ENCODE measurements at regions not wholly inside any gene's neighbourhood (a gene's known extent, or its start where the extent isn't known, plus 50 kb on each side); places are given as distances from the start of the nearest gene placed in this dataset.

- no peak for DNase-seq
Observed at GRCh38 chr18:40016405-40016804, 1938.6 kb upstream of the PIK3C3 start.

- DNase-seq: no peak
Observed at GRCh38 chr18:40013001-40013609, 1941.9 kb upstream of the PIK3C3 start.

- DNase-seq: no peak
Observed at GRCh38 chr18:40011201-40011600, 1943.8 kb upstream of the PIK3C3 start.

DNA sequence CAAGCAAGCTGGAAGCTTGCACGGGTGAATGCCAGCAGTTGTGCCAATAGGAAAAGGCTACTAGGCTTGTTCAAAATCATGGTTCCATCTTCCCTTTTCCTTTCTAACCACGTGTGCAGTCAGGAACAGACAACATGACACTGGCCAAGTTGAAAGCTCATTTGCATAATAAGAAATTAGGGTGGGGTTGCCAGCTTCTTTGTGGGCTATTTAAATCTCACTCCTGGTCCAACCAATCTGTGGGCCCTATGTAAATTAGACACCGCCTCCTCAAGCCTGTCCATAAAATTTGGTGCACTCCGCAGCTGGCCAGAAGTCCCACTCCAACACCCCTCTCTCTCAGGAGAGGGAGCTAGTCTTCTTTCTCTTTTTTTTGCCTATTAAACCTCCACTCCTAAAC is 1948.4 kb upstream of the PIK3C3 start:
- no peak for DNase-seq

- no peak for DNase-seq
Observed at GRCh38 chr18:40004246-40004645, 1950.8 kb upstream of the PIK3C3 start.

DNA sequence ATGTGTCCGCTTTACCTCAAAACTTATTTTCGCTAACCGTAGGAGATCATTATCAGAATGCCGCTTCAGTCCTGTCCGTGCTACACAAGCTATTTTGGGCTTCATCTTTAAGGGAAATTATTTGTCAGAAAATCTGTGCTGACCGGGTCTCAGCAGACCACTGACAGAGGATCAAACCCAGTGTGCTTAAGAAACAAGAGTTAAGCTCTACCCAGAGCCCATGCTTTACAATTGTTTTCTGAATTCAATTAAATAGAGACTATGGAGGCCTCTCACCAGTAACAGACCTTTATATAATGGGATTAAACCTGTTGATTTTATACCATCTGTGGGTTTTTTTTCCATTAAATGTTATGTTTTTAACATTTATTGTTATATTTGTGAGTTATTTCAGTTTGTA is 1956.7 kb upstream of the PIK3C3 start:
- no peak for DNase-seq

DNA sequence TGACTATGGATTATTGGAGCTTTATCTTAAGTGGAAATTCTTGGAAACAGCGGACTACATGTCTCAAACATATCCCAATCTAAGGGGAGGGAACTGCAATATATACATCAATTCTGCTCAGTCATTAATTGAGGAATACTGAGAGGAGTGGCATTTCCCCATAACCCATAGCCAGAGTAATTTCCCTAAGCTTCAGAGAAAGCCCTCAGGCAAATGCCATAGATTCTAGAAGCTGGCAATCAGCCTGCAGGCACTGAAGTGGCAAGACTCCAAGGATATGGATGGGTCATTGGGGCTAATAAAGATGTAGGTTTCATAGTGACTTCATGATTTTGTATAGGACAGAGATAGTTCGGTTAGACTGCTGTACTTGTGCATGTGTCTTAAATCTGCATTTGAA is 1960.5 kb upstream of the PIK3C3 start:
- no peak for DNase-seq

- DNase-seq: no peak
Observed at GRCh38 chr18:39991696-39992265, 1963.3 kb upstream of the PIK3C3 start.

GRCh38 chr18:39990540-39990939 is 1964.5 kb upstream of the PIK3C3 start:
- no peak for DNase-seq

DNA sequence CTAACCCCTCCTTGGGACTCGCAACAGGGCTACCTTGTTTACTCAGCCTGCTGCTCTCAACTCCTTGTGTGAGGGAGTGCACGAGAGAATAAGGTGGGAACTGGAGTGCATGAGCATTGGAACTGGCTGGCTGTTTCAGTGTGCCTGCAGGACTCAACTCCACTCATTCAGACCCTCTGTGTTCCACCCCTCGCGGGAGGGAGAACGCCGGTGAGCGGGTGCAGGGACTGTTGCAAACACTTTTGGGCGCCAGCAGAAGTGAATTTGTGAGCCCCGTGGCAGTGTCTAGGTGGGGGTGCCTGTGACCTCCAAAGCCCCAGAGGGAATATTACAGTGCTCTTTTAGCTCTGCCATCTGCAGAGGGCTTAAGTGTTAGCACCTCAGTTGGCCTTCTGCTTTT is 1978.3 kb upstream of the PIK3C3 start:
- DNase-seq: no peak

- DNase-seq: no peak
Observed at GRCh38 chr18:39972521-39972920, 1982.5 kb upstream of the PIK3C3 start.

GRCh38 chr18:39969803-39970494 is 1985.1 kb upstream of the PIK3C3 start:
- no peak for DNase-seq

DNA sequence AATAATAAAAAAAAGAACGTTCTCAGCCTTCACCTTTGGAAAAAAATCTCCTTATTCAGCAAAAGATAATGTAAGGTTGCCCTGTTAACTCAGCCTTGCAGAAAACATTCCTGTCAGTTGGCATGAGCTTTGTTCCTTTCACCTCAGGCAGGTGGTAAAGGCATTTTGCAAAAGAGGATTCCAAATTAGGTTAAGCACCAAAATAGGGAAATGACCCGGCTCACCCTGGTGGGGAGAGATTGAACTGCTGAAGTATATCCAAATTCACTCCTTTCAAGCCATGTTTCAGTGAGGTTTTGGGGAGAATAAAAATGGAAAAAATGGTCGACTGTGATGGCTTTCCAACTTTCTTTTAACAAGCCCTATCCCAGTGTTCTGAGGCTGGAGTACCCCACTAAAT is 1988.8 kb upstream of the PIK3C3 start:
- no peak for DNase-seq

GRCh38 chr18:39962546-39962945 is 1992.5 kb upstream of the PIK3C3 start:
- no peak for DNase-seq

- no peak for DNase-seq
Observed at GRCh38 chr18:39960550-39960949, 1994.5 kb upstream of the PIK3C3 start.

DNA sequence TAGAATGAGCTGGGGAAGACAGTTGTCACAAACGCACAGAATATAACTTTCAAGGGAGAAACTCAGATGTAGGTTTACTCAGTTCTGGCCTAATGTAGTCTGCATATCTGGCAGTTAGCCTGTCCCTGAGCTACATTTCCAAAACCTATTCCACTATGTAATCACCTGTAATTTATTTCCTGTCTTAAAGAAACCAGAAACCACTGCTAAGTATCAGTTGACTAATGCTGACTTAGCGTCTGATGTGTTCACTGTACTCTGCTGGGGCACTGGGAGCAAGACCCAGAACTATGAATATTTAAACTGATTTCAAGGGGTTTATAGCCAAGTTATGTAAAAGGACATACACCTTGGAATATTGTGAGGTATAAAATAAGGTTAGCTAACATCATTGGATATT is 1995.2 kb upstream of the PIK3C3 start:
- no peak for DNase-seq

DNA sequence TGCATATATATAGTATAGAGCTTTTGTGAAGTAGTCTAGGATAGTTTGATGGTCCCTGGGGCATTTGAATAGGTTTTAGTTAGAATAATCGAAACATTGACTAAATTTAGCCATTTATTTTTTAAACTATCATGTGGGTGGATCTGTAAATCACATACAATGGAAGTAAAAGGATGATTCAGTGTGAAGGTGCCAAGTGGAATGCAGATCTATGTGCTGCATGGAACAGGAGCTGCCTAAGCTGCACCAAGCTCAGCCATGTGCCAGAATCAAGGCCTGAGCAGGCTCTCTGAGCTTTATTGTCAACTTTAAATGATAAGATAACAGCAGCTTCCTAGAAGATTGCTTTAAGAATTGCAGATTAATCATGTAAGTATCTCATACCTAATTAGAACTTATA is 1996.2 kb upstream of the PIK3C3 start:
- DNase-seq: no peak

DNA sequence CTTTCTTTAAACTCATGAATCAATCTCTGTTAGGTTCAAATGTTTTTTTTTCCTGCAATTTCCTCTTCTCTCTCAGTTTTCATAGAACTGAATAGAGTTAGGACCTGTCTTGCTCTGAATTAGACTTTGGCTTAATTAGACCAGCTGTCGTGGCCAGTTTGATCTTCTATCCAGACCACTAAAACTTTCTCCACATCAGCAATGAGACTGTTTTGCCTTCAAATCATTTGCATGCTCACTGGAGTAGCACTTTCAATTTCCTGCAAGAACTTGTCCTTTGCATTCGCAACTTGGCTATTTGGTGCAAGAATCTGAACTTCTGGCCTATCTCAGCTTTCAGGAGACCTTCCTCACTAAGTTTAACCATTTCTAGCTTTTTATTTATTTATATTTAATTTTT is 2002.2 kb upstream of the PIK3C3 start:
- DNase-seq: no peak

GRCh38 chr18:39951142-39951720 is 2003.8 kb upstream of the PIK3C3 start:
- DNase-seq: no peak

DNA sequence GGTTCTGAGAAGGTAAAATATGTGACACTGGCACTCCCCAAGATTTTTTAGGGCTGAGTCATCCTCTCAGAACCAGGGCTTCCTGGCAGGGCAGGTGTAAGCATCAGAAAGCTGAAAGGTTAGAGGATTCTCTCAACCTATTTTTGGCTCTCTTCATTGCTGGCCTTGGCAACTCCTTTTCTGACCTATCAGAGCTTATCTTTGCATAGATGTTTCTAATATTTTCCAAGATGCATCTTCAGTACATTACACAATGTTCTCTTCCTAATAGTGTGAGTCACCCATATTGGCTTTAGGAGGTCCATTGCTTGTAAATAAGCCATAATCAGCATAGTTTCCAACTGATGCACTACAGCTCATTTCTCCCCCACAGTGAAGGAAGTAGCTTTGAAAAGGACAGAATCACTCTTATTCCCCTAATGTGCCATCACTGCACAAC is 2008.4 kb upstream of the PIK3C3 start:
- no peak for DNase-seq

DNA sequence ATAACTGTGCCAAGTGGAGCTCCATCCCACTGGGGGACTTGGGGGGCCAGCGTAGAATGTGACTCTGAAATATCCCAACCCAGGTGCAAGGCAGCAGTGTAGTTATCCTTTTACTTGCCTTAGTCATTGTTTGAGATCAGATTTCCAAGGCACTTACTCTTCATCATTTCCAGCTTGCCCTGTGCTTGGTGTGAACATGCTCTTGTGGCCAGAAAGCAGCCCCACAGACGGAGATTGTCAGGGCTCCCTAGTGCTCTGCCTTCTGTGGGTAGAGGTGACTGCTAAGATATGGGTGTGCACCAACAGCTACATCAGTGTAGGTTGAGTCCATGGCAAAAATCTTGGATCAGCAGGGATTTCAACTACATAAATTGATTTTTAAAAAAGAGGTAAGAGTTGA is 2010.0 kb upstream of the PIK3C3 start:
- DNase-seq: no peak

- no peak for DNase-seq
Observed at GRCh38 chr18:39942702-39943101, 2012.3 kb upstream of the PIK3C3 start.

DNA sequence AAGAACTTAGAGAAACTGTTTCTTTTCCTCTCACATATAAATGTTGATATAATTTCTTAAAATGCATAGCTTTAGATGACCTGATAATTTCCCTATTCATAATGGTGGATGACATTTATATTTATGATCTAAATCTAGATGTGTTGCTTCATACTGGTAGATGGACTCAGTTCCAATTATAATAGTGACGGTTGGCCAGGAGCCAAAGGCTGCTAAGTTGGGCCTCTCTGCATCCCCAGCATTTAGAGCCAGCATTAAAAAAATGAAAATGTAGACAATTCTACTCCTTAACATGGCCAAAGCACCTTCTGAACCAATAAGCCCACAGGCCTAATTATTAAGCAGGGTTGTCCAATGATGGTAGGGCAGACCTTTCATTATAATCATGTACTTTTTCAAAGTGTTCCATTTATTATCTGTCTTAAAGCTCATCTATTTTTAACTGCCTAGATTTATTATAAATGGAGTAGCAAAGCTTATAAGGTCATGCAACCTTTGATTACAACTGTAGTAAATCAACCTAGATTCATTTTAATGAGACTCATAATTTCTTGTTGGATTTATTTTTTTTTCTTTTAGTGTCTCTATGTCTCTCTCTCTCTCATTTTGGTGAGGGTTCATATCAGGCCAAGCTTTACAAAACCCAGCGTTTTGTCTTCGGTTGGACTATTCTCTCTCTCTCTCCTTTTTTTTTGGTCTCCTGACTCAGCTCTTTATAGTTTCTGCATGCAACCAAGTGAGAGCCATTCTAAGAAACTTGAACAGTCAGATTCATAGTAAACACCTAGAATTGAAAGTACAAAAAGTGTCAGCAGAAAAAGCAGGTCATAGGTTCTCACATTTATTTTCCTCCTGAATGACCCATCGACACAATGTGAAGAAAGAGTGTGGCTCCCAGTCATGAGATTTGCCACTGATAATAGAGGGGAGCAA is 2016.1 kb upstream of the PIK3C3 start:
- no peak for DNase-seq

All from activated effector memory CD4-positive, alpha-beta T cell treated with anti-CD3 and anti-CD28 coated beads, Interleukin-2, amount 50 U/mL, for 16 hours (primary cell).